AG20443 (cell line): ENCODE measurements at regions not wholly inside any gene's neighbourhood (a gene's known extent, or its start where the extent isn't known, plus 50 kb on each side); places are given as distances from the start of the nearest gene placed in this dataset.
"Not testable (repeated sequence)": the region's sequence is repeated elsewhere in the genome, so short reads cannot be mapped to it uniquely, and the experiment has no call there.

Experiments used
- DNase-seq: peaks from one replicate; pipeline ENCODE4 v3.0.0; 2012; ENCODE audit warnings: low spot score, mixed read lengths

DNA sequence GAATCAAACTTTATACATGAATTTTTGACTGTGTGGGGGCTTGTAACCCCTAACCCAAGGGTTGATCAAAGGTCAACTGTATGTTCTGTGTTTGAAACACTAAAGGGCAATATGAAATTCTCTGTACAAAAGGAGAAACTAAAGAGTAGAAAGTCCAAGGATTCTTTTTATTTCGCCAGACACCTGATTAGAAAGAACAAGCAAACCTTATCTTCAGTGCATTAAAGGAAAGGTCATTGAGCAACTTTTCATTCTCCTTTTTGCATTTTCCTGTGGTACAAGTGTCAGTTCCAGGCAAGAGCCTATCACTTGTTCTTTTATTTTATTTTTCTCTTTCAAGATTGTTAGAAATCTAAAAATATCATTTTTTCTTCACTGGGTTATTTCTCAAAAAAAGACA is 430.1 kb upstream of the EPHA3 start:
- DNase-seq = no peak

DNA sequence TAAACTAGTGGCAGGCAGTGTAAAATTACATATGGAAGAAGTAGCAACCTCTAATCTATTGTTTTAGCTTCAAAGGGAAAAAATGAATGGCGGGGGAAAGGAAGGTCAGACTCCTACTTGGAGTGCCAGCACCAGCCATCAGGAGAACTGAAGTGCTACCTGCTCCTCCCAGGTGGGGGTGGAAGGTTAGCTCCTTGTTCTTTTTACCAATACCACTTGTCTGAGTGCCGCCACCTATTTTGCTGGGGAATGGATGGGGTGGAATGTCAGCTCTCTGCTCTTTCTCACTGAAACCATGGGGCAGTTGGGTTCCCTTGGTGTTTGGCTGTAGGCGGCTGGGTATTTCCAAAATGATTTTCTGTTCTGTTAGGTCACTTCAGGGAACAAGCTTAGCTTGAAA is 428.7 kb upstream of the EPHA3 start:
- no peak for DNase-seq

DNA sequence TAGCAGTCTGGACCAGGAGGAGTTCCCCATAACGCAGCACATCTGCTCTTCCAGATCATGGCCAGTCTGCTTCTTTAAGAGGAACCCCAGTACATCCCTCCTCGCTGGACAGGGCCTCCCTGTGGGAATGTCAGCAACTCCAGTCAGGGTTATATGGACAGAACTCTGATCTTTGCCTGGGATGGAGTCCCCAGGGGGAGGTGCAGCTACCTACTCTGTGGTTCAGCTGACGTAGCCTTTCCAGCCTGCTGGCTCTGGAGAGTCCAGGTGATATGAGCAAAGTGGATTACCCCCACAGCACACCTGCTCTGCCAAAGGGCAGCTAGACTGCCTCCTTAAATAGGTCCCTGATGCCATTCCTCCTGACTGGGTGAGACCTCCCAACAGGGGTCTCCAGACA is 417.1 kb upstream of the EPHA3 start:
- DNase-seq = no peak

DNA sequence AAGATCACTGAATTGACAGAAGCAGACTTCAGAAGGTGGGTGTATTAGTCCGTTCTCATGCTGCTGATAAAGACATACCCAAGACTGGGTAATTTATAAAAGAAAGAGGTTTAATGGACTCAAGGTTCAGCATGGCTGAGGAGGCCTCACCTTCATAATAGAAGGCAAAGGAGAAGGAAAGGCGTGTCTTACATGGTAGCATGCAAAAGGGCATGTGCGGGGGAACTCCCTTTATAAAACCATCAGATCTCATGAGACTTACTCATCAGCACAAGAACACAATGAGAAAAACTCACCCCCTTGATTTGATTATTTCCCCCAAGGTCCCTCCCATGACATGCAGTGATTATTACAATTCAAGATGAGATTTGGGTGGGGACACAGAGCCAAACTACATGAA is 416.3 kb upstream of the EPHA3 start:
- no peak for DNase-seq

DNA sequence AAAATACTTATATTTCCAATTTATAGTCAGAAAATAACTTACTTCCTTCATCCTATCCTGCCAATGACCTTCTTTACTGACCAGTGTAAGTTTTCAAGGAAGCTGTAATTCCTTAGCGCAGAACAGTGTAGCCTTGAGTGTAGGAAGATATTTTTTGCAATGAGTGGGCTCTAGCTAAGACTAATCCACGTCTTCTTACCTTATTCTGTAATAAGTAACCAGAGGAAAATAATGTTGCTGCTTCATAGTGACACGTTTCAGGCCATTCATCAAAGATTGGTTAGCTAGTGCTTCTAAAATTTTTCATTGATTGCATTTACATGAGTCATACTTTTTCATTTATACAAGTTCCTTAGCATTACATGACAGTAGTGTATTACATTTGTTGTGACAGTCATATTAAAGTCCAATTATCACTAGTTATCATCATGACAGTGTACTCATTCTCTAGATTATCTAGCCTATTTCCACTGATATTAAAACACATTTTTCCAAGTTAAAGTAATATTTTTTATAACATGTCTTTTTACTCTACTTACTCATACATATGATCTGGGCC is 403.8 kb upstream of the EPHA3 start:
- DNase-seq = no peak

DNA sequence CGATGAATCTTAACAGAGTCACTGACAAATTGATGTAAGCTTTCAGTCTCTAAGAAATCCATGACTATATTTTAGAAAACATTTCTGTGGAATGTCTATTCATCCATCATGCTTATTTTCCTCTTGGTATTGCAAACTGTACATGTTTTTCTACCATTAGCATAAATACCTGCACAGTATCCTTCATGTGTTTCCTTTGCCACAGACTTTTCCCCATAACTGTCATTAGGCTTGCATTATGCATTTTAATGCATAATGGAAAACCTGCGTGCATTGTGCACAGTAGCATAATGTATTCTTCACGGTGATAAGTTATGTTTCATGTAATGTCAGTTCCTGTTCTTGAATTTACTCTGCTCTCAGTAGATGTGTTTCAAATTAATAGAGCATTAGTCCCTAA is 403.1 kb upstream of the EPHA3 start:
- DNase-seq = no peak

DNA sequence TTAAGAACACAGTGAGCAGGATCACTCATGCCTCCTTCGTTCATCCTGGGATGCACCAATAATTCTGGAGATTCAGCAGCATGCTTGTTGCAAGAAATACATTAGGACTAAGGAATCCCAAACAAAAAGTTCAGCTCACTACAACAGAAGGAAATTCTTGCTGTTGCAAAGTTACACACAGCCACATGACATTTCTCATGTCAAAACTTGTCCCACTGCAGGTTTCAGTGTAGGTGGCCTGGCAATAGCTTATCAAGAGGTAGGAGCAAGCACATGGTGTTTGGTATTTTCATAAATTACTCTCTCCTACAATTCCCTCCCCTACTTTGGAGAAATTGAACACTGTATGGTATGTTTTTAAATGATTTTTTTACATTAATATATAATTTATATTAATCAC is 399.6 kb upstream of the EPHA3 start:
- DNase-seq = no peak

DNA sequence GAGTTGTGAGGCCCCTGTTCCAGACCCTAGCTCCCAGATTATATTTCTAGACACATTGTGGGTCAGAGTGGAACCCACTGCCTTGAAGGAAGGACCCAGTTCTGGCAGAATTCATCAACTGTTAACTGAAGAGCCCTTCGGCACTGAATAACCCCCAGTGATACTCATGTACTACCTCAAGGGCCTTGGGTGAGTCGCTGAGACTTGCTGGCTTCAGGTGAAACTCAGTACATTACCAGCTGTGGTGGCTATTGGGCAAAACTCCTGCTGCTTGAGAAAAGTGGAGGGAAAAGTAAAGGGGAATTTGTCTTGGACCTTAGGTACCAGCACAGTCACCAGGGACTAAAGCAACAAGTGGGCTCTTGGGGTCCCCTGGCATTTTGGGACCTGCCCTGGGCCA is 394.9 kb upstream of the EPHA3 start:
- no peak for DNase-seq

DNA sequence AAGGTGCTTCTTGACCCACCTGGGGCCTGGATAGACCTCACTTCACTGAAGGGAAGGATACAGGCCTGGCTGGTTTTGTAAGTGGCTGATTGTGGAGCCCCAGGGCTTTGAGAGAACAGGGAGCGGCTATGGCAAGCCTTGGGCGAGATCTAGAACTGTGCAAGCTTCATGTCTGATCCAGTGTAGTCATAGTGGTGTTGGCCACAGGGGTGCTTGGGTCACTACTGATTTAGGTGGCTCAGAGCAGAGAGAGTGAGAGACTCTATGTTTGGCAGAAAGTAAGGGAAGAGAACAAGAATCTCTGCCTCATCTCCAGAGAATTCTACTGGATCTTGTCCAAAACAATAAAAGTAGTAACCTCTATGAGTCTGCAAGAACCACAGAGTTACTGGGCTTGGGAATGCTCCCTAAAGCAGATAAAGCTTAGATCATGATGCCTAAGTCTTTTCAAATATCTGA is 394.2 kb upstream of the EPHA3 start:
- peak; percentile 18 for DNase-seq

DNA sequence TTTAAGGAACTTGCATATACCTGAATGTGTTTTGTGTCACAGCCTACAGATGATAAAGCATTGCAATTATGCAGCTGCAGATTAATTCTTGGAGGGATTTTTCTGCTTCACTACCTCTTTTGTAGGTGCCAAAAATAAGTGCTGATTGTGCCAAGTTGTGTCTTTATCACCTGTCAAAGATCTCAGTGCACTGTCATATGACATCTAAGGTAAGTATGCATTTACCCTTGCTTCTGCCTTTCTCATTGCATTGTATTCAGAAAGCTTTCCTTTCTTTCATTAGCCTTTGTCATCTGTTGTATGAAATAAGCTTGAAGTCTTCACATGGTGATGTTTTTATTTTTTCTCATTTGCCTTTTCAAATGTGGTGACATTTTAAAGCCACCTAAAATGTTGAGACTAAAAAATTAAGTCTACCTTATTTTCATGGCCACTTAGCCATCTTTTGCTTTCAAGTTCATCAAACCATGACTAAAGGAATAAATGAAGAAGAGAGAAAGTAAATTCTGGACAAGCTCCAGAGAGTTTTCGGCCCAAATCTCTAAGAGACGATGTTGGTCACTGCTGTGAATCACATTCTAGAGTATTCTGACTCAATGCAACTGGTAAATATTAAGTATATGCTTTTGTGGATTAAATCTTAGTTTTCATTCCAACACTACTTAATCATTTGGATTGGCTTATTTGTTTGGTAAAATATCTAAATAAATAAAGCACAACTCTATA is 381.8 kb upstream of the EPHA3 start:
- no peak for DNase-seq

DNA sequence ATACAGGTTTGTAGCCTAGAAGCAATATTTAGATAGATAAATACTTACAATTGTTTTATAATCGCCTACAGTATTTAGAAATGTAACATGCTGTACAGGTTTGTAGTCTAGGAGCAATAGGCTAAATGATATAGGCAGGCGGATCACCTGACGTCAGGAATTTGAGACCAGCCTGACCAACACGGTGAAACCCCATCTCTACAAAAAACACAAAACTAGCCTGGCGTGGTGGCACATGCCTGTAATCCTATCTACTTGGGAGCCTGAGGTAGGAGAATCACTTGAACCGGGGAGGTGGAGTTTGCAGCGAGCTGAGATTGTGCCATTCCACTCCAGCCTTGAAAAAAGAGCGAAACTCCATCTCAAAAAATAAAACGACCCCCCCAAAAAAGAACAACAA is 375.2 kb upstream of the EPHA3 start:
- DNase-seq = no peak

DNA sequence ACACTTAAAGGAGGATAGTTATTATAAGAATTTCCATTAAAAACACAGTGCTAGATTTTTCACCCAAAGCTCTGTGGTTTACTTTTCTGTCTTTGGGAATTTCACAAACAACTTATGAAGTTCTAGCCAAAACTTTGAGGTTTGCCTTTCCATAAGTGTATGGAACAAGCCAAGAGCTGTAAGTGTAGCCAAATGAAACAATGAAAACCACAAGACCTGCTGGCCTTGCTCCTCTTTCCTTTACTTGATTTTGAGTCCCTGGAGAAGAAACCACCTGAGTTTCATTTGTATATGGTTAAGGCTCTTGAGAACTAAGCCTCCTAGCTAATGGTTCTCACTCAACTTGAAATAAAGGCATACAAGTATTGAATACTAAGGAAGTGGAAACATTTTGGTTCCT is 365.3 kb upstream of the EPHA3 start:
- no peak for DNase-seq

DNA sequence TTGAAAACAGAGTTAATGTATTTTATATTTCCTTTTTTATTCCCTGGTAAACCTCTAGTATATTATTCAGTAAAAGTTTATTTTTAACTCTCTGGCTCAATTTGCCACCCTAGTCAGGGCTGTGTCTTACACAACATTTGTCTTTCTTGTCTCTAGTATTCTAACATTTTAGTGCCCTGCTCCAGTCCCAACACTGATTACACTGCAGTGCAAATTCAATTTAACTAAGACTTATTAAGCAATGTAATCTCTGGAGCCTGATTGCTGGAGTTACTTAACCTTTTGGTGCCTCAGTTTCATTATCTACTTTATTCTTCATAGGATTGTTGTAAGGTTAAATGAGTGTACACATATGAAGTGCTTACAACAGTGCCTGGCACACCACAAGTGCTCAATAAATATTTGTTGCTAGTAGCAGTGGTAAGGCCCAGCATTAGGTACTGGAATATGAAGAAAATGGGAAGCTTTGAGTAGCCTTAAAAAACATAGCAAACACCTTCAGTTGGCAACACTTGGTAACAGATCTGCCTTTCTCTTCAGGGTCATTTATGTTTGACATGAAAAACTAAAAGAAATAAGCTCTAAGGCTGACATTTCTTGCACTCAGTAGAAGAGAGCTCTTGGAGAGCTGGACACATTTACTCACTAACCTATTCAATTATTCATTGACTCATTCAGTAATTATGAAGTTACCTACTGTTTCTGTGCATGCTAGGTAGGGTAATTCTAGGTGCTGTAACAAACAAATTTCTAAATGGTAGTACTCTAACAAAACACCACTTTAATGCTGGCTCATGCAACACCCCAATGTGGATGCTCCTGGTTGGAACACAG is 364.5 kb upstream of the EPHA3 start:
- DNase-seq = no peak

DNA sequence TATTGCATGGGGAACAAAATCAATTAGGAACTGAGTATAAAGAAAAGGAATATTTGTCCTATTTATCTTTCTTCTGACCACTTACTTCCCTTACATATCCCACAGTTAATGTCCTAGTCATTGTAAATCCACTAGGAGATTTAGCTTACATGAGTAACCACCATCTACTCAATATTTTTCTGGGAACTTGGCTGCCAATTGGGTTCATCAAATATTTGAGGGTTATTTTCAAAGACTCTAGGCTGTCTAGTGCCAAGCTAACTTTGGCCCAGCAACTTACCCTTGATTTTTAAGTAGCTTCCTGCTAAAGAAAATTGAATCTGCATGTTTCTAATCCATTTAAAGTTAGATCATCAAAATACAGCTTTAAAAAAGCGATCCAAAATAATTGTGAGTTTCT is 362.5 kb upstream of the EPHA3 start:
- DNase-seq = no peak

DNA sequence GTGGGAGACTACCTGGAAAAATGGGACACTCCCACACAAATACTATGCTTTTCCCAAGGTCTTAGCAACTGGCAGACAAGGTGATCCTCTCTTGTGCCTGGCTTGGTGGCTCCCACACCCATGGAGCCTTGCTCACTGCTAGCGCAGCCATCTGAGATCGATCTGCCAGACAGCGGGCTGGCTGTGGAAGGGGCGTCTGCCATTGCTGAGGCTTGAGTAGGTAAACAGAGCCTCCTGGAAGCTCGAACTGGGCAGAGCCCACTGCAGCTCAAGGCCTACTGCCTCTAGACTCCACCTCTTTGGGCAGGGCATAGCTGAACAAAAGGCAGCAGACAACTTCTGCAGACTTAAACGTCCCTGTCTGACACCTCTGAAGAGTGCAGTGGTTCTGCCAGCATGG is 360.3 kb upstream of the EPHA3 start:
- DNase-seq = not testable (repeated sequence)

DNA sequence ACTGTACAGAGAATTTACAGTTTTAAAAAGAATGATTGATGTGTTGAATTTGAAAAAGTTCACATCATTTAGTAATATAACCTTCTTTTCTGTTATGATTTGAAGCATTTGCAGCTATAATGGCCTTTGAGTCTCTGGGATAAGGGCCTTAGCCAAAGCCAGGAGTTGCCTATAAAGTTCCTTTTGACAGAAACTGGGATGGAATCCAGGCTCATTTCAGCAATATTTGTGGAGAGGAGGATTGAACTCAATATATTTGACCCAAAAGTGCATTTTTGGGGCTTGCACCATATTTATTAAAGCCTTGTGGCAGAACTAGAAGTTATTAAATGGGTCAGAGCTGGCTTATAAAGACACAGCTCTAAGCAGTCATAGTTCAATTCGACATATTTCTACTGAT is 348.7 kb upstream of the EPHA3 start:
- no peak for DNase-seq

DNA sequence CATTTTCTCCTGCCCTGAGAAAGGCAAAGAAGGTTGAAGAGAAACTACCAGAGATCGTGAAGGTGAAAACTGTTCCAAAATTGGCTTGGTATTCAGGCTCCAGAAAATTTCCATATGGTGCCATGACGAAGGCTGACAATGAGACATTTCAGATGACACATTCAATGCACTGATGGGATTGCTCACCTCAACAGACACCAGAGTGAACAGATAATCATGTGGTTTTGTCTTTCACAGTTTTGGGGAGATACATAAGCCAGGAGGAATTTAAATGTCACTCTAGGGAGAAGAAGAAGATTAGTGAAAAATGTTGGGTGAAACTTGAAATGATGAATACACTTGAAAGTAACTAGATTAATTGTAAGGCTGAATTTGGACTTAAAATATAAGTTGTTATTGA is 339.7 kb upstream of the EPHA3 start:
- no peak for DNase-seq

DNA sequence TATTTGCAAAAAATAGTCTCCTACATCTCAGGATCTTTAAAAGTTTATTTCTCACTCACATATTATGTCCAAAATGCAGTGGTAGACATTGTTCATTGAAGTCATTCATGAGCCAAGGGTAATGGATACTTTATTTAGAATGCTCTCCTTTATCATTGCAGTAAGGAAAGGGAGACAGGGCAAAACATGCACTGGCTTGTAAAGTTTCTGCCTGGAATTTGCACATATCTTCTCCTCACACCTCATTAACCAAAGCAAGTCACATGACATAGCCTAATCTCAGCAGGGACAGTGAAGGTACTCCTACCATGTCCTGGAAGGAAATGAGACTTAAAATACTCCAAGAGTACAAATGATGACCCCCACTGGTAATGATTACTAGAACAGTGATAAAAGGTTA is 333.7 kb upstream of the EPHA3 start:
- DNase-seq = no peak

DNA sequence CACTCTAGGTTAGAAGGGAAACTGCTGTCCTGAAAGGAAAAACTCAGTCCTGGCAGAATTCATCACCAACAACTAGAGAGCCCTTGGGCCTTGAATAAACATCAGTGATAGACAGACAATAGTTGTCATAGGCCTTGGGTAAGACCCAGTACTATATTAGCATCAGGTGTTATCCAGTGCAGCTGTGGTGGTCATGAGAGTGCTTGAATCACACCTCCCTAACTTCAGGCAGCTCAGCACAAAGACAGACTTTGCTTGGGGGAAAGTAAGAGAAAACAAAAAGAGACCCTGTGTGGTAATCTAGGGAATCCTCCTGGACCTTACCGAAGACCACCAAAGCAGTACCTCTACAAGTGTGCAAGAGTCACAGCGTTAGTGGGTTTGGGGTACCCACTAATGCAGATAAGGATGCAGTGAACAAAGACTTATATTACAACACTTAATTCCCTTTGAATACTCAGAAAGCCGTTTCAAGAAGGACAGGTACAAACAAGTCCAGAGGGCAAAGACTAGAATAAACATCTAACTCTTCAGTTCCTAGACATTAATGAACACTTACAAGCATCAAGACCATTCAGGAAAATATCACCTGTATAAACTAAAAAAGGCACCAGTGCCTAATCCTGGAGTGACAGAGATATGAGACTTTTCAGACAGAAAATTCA is 332.3 kb upstream of the EPHA3 start:
- no peak for DNase-seq

DNA sequence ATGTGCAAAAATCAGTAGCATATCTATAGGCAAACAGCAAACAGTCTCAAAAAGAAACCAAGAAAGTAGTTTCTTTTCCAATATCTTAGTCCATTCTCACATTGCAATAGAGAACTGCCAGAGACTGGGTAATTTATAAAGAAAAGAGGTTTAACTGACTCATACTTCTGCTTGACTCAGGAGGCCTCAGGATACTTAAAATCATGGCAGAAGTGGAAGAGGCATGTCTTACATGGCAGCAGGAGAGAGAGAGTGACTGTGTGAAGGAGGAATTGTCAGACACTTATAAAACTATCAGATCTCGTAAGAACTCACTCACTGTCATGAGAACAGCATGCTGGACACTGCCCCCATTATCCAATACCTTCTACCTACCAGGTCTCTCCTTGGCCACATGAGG is 327.9 kb upstream of the EPHA3 start:
- DNase-seq = no peak

DNA sequence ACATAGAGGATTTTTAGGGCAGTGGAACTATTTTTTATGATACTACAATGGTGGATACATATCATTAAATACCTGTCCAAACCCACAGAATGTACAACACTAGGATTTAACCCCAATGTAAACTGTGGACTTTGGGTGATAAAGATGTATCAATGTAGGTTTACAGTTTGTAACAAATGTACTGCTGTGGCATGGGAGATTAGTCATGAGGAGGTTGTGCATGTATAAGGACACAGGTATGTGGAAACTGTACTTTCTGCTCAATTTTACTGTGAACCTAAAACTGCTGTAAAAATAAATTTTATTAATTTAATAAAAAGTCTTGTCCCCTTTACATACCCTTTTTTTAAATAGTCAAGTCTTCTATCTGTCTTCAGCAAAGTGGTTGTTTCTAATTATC is 322.5 kb upstream of the EPHA3 start:
- no peak for DNase-seq

DNA sequence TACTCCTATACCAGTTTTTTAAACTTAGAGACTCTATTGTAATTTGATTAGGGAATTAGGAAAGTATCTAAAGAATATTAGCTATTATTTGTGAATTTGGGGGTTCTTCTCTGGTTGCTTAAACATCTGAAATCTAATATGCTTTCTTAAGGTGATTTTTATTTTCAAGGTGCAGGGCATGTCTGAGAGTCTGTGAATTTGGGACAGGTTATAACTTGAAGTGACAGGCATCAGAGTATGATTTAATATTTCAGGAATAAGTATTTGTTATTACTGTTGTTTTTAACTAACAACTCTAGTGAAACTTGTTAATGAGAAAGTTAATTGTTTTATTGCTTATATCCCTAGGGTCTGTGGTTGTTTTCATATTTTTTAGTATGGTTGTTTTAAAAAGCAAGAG is 321.6 kb upstream of the EPHA3 start:
- no peak for DNase-seq

DNA sequence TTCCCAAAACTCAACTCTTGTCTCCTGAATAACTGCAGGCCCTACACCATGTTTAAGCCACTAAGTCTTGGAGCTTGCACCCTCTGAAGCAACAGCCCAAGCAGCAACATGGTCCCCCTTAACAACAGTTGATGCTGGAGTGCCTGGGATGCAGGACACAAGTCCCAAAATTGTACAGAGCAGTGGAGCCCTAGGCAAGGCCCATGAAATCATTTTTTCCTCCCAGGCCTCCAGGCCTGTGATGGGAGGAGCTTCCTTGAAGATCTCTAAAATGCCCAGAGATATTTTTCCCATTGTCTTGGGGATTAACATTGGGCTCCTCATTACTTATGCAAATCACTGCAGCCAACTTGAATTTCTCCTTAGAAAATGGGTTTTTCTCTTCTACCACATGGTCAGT is 311.9 kb upstream of the EPHA3 start:
- no peak for DNase-seq
